ENCODE measurements at regions not wholly inside any gene's neighbourhood (a gene's known extent, or its start where the extent isn't known, plus 50 kb on each side); places are given as distances from the start of the nearest gene placed in this dataset.

- Mint-ChIP-seq H3K36me3 (ENCODE audit: low read depth) (no peaks in the 10 kb centered on the region; the same call in 2 of the 3 replicates), H3K4me3 (no peak overlapping the region), H3K27me3 (ENCODE audit: insufficient read depth, low read depth, poor library complexity) (peaks cover 2% of the 10 kb centered on the region), H3K9me3 (no peaks in the 10 kb centered on the region; the same call in 1 of the 3 replicates), H3K27ac (no peak overlapping the region), H3K4me1 (peaks cover 2% of the 10 kb centered on the region; the same call in 1 of the 3 replicates)
- H3K4me3 ChIP-seq = no peak overlapping the region
- no peaks in the 10 kb centered on the region for H3K4me1 ChIP-seq (ENCODE audit: insufficient read depth)
- ATAC-seq = no peak
- TF ChIP-seq STAT1 (IDR thresholded peaks at IDR 0.05; ENCODE audit: unreplicated experiment) (no peak), EZH2phosphoT487 (IDR thresholded peaks at IDR 0.05; ENCODE audit: unreplicated experiment) (no peak), ZNF462 (CRISPR knock-in tag; IDR thresholded peaks at IDR 0.05) (no peak), NANOG (IDR thresholded peaks at IDR 0.05; ENCODE audit: borderline replicate concordance) (no peak), EZH2 (IDR thresholded peaks at IDR 0.05; ENCODE audit: low read depth, unreplicated experiment) (no peak), POLR2AphosphoS5 (IDR thresholded peaks at IDR 0.05; ENCODE audit: low read depth) (no peak), JUNB (IDR thresholded peaks at IDR 0.05; ENCODE audit: unreplicated experiment) (no peak), ZNF331 (CRISPR knock-in tag; IDR thresholded peaks at IDR 0.05; ENCODE audit: low read depth) (no peak), CREB1 (CRISPR knock-in tag; IDR thresholded peaks at IDR 0.05; ENCODE audit: low read depth) (no peak), ZNF114 (CRISPR knock-in tag; IDR thresholded peaks at IDR 0.05) (no peak), REST (IDR thresholded peaks at IDR 0.05; ENCODE audit: unreplicated experiment) (no peak)
- TF ChIP-seq, protein P1, sequence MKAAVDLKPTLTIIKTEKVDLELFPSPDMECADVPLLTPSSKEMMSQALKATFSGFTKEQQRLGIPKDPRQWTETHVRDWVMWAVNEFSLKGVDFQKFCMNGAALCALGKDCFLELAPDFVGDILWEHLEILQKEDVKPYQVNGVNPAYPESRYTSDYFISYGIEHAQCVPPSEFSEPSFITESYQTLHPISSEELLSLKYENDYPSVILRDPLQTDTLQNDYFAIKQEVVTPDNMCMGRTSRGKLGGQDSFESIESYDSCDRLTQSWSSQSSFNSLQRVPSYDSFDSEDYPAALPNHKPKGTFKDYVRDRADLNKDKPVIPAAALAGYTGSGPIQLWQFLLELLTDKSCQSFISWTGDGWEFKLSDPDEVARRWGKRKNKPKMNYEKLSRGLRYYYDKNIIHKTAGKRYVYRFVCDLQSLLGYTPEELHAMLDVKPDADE (IDR thresholded peaks at IDR 0.05) = no peak
- TF ChIP-seq, protein P2, sequence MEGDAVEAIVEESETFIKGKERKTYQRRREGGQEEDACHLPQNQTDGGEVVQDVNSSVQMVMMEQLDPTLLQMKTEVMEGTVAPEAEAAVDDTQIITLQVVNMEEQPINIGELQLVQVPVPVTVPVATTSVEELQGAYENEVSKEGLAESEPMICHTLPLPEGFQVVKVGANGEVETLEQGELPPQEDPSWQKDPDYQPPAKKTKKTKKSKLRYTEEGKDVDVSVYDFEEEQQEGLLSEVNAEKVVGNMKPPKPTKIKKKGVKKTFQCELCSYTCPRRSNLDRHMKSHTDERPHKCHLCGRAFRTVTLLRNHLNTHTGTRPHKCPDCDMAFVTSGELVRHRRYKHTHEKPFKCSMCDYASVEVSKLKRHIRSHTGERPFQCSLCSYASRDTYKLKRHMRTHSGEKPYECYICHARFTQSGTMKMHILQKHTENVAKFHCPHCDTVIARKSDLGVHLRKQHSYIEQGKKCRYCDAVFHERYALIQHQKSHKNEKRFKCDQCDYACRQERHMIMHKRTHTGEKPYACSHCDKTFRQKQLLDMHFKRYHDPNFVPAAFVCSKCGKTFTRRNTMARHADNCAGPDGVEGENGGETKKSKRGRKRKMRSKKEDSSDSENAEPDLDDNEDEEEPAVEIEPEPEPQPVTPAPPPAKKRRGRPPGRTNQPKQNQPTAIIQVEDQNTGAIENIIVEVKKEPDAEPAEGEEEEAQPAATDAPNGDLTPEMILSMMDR (conservative IDR thresholded peaks at IDR 0.05; ENCODE audit: low read depth in 2 of 2) = no peak
- H3F3A ChIP-seq (replicated peaks; ENCODE audit: low read depth) = no peaks in the 10 kb centered on the region
- no peak overlapping the region for H2AFZ ChIP-seq
- no peak for DNase-seq (ENCODE audit: low spot score)
- no peaks in the 10 kb centered on the region for H3K9me2 ChIP-seq (ENCODE audit: insufficient read depth)
- H3K27me3 ChIP-seq (ENCODE audit: insufficient read depth) = no peaks in the 10 kb centered on the region
- no peak overlapping the region for H3K27ac ChIP-seq (ENCODE audit: low read depth)
- no peaks in the 10 kb centered on the region for H3K79me2 ChIP-seq (replicated peaks; ENCODE audit: insufficient read depth)
- H3K36me3 ChIP-seq (ENCODE audit: insufficient read depth) = no peaks in the 10 kb centered on the region
- no peak overlapping the region for H3K4me2 ChIP-seq
- H4K20me1 ChIP-seq (replicated peaks; ENCODE audit: insufficient read depth) = no peaks in the 10 kb centered on the region
These were observed 521.2 kb downstream of the IRX1 start for GRCh38 chr5:4116834-4117233.

Measured in GM23338 (cell line).